ENCODE measurements at regions not wholly inside any gene's neighbourhood (a gene's known extent, or its start where the extent isn't known, plus 50 kb on each side); places are given as distances from the start of the nearest gene placed in this dataset.

GRCh38 chr14:97377550-97377949, 580.4 kb downstream of the VRK1 start:
- no peak overlapping the region for H3K56ac ChIP-seq (ENCODE audit: extremely low read depth, insufficient read depth, low read length)
- H2BK120ac ChIP-seq (ENCODE audit: low read depth, low read length) = no peak overlapping the region
- H2AFZ ChIP-seq (replicated peaks; ENCODE audit: low read length, poor library complexity) = no peak overlapping the region
- no peaks in the 10 kb centered on the region for H3K4me1 ChIP-seq (ENCODE audit: control insufficient read depth, insufficient read depth, low read length)
- H2BK5ac ChIP-seq (ENCODE audit: low read depth, low read length, poor library complexity, severe bottlenecking) = no peak overlapping the region
- H3K36me3 ChIP-seq (ENCODE audit: control insufficient read depth, insufficient read depth, low read length) = no peaks in the 10 kb centered on the region
- WGBS, 2 experiments (ENCODE audit: extremely low coverage in 2 of 2, insufficient read length in 1 of 2) = no CpG with 5 or more reads among the region's 5 CpGs
- in situ Hi-C loops (cut with MboI; ENCODE audit: low sequenced_read_pairs) = no loop called here
- no peak for ATAC-seq (ENCODE audit: low read depth)
- H4K20me1 ChIP-seq (ENCODE audit: insufficient read depth, low read length) = no peaks in the 10 kb centered on the region
- H2BK15ac ChIP-seq (ENCODE audit: low read depth, low read length) = no peak overlapping the region
- no peaks in the 10 kb centered on the region for H3K79me1 ChIP-seq (ENCODE audit: low read depth in 1 of 2, low read length in 2 of 2)
- no peak overlapping the region for H3K4me3 ChIP-seq (ENCODE audit: insufficient read depth, low read depth, low read length)
- H4K8ac ChIP-seq (ENCODE audit: low read depth in 2 of 2, low read length in 2 of 2) = no peak overlapping the region
- TF ChIP-seq CEBPB (IDR thresholded peaks at IDR 0.05; ENCODE audit: low read depth, low read length) (no peak), RFX5 (IDR thresholded peaks at IDR 0.05; ENCODE audit: low read depth, low read length) (no peak), FOS (IDR thresholded peaks at IDR 0.05; ENCODE audit: low read depth, low read length) (no peak), RCOR1 (IDR thresholded peaks at IDR 0.05; ENCODE audit: insufficient replicate concordance, low read length) (no peak), BHLHE40 (IDR thresholded peaks at IDR 0.05; ENCODE audit: low read depth, low read length) (no peak)
- dilution Hi-C loops (cut with HindIII; ENCODE audit: low sequenced_read_pairs, unreplicated experiment) = no loop called here
- POLR2A ChIA-PET (ENCODE audit: unreplicated experiment) = no interaction called here
- no peak overlapping the region for H3K4ac ChIP-seq (ENCODE audit: low read depth, low read length)
- no peak for DNase-seq
- no peaks in the 10 kb centered on the region for H3K27me3 ChIP-seq (ENCODE audit: control insufficient read depth, insufficient read depth, low read length)
- H3K9ac ChIP-seq (ENCODE audit: low read depth, low read length) = no peak overlapping the region
- H3K18ac ChIP-seq (ENCODE audit: low read depth, low read length) = no peak overlapping the region
- no peak overlapping the region for H4K91ac ChIP-seq (ENCODE audit: insufficient read depth, low read depth, low read length)
- no peak overlapping the region for H3K14ac ChIP-seq (replicated peaks; ENCODE audit: low read depth, low read length)
- no peak overlapping the region for H3K27ac ChIP-seq (ENCODE audit: insufficient read depth, low read length)
- intact Hi-C loops (cut with micrococcal nuclease) = no loop called here
- H3K9me3 ChIP-seq (ENCODE audit: control insufficient read depth, insufficient read depth, low read length) = peaks cover 28% of the 10 kb centered on the region
- BruUV-seq (replicated peaks) = no TSS peak
- no peak overlapping the region for H2AK5ac ChIP-seq (ENCODE audit: low read depth, low read length)
- CTCF ChIA-PET = no interaction called here
- H3K23ac ChIP-seq (ENCODE audit: low read depth, low read length) = no peak overlapping the region
- H4K5ac ChIP-seq (ENCODE audit: low read depth, low read length) = no peak overlapping the region
- no peak overlapping the region for H3K4me2 ChIP-seq (ENCODE audit: low read depth, low read length)
- no peak overlapping the region for H2AK9ac ChIP-seq (replicated peaks; ENCODE audit: low read depth, low read length, poor library complexity)
- H2BK20ac ChIP-seq (ENCODE audit: low read depth, low read length) = no peak overlapping the region
- no peaks in the 10 kb centered on the region for H3K9me1 ChIP-seq (ENCODE audit: insufficient read depth, low read length)

All from IMR-90 (cell line).